Adrenal gland (tissue), 5 donors: ENCODE measurements at regions not wholly inside any gene's neighbourhood (a gene's known extent, or its start where the extent isn't known, plus 50 kb on each side); places are given as distances from the start of the nearest gene placed in this dataset.
"Not testable (repeated sequence)": the region's sequence is repeated elsewhere in the genome, so short reads cannot be mapped to it uniquely, and the experiment has no call there.

Experiments used
- POLR2A ChIP-seq, 2 donors: fragments of 450-650 bp; IDR thresholded peaks; one replicate each; pipeline ENCODE4 v1.6.1; 2017; ENCODE audit warnings: antibody characterized with exemption in 2 of 2, mild to moderate bottlenecking in 2 of 2, moderate library complexity in 1 of 2
- TF ChIP-seq, protein P1 (sequence below), 6 experiments: fragments of 450-650 bp in 4 of 6; fragments of 200-600 bp in 2 of 6; sonication (generic) in 1 of 6; IDR thresholded peaks; 1 replicate in 5 of 6; 2 replicates in 1 of 6; pipeline versions ENCODE4 v1.5.1 to v1.8.0; 2016 to 2021; ENCODE audit warnings: antibody characterized with exemption in 6 of 6, mild to moderate bottlenecking in 2 of 6, moderate library complexity in 1 of 6
- donor health status: DM: no; HTN: no; CAD: no.

GRCh38 chr5:60426189-60426588 lies 273.8 kb downstream of the DEPDC1B start:
- TF ChIP-seq, protein P1, sequence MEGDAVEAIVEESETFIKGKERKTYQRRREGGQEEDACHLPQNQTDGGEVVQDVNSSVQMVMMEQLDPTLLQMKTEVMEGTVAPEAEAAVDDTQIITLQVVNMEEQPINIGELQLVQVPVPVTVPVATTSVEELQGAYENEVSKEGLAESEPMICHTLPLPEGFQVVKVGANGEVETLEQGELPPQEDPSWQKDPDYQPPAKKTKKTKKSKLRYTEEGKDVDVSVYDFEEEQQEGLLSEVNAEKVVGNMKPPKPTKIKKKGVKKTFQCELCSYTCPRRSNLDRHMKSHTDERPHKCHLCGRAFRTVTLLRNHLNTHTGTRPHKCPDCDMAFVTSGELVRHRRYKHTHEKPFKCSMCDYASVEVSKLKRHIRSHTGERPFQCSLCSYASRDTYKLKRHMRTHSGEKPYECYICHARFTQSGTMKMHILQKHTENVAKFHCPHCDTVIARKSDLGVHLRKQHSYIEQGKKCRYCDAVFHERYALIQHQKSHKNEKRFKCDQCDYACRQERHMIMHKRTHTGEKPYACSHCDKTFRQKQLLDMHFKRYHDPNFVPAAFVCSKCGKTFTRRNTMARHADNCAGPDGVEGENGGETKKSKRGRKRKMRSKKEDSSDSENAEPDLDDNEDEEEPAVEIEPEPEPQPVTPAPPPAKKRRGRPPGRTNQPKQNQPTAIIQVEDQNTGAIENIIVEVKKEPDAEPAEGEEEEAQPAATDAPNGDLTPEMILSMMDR (IDR thresholded peaks at IDR 0.05): not testable (repeated sequence)
- not testable (repeated sequence) for TF ChIP-seq POLR2A (IDR thresholded peaks at IDR 0.05)
